GM10266 (cell line): ENCODE measurements at regions not wholly inside any gene's neighbourhood (a gene's known extent, or its start where the extent isn't known, plus 50 kb on each side); places are given as distances from the start of the nearest gene placed in this dataset.

Source experiments
- DNase-seq: peaks from one replicate; pipeline ENCODE4 v3.0.0; 2012; ENCODE audit errors: extremely low spot score
- CTCF ChIP-seq: IDR thresholded peaks from 2 replicates; pipeline ENCODE4 v1.5.1; 2012; ENCODE audit warnings: mild to moderate bottlenecking, low read depth; ENCODE audit not compliant: control insufficient read depth, insufficient read depth; ENCODE audit errors: missing control alignments

- TF ChIP-seq CTCF = no peak
- no peak for DNase-seq
Measured at GRCh38 chr4:144514736-144515135, 131.2 kb upstream of the HHIP start.

- DNase-seq = no peak
Measured at GRCh38 chr4:144518181-144518895, 127.6 kb upstream of the HHIP start.

GRCh38 chr4:144531841-144532240, 114.1 kb upstream of the HHIP start:
- TF ChIP-seq CTCF = no peak
- no peak for DNase-seq

More at GRCh38 chr4:144518181-144518895, 127.6 kb upstream of the HHIP start:
- no peak for TF ChIP-seq CTCF

- no peak for TF ChIP-seq CTCF
- DNase-seq = peak; percentile 39
Measured at GRCh38 chr4:144547678-144548298, 98.2 kb upstream of the HHIP start.

- no peak for DNase-seq
- no peak for TF ChIP-seq CTCF
Measured at GRCh38 chr4:144556636-144557035, 89.3 kb upstream of the HHIP start.

GRCh38 chr4:144557404-144557803, 88.6 kb upstream of the HHIP start:
- TF ChIP-seq CTCF = no peak
- DNase-seq = no peak

- TF ChIP-seq CTCF = no peak
- no peak for DNase-seq
Measured at GRCh38 chr4:144562019-144562705, 83.8 kb upstream of the HHIP start.
